Mesodermal cell (in vitro differentiated cells): ENCODE measurements at regions not wholly inside any gene's neighbourhood (a gene's known extent, or its start where the extent isn't known, plus 50 kb on each side); places are given as distances from the start of the nearest gene placed in this dataset.

ENCODE experiments used
- H3K27ac ChIP-seq: 2 replicates; pipeline ENCODE4 v1.7.0; 2013; ENCODE audit warnings: mild to moderate bottlenecking, low read depth, low read length, moderate library complexity; ENCODE audit not compliant: severe bottlenecking
- H3K36me3 ChIP-seq: 2 replicates; pipeline ENCODE4 v1.7.1; 2013; ENCODE audit warnings: mild to moderate bottlenecking, low read length, moderate library complexity; ENCODE audit not compliant: control insufficient read depth, insufficient read depth
- H3K4me1 ChIP-seq: one replicate; pipeline ENCODE4 v1.7.1; 2013; ENCODE audit warnings: mild to moderate bottlenecking, low read length; ENCODE audit not compliant: insufficient read depth, control insufficient read depth, poor library complexity, severe bottlenecking
- H3K4me3 ChIP-seq: 2 replicates; pipeline ENCODE4 v1.7.0; 2013; ENCODE audit warnings: low read length, control low read depth, mild to moderate bottlenecking; ENCODE audit not compliant: insufficient read depth, poor library complexity, severe bottlenecking; ENCODE audit errors: extremely low read depth
- H3K9me3 ChIP-seq: 2 replicates; pipeline ENCODE4 v1.7.1; 2013; ENCODE audit warnings: mild to moderate bottlenecking, low read length, moderate library complexity; ENCODE audit not compliant: control insufficient read depth
- WGBS, 2 experiments: methylation state at CpG; one replicate each; pipeline ENCODE4 v1.1.5; 2013; ENCODE audit warnings: missing lambda C conversion rate in 2 of 2; ENCODE audit not compliant: insufficient coverage in 2 of 2; 5-methylcytosine and 5-hydroxymethylcytosine counted together

- Histone ChIP-seq H3K4me3 (no peak overlapping the region), H3K4me1 (peaks cover 4% of the 10 kb centered on the region), H3K27ac (no peak overlapping the region), H3K36me3 (no peaks in the 10 kb centered on the region), H3K9me3 (no peaks in the 10 kb centered on the region)
- no CpG with 5 or more reads among the region's 2 CpGs for WGBS, 2 experiments
Measured at GRCh38 chr5:166992108-166992507, 1299.3 kb upstream of the WWC1 start.

- no peaks in the 10 kb centered on the region for H3K9me3 ChIP-seq
- H3K4me3 ChIP-seq, result no peak overlapping the region
- H3K36me3 ChIP-seq, result no peaks in the 10 kb centered on the region
- H3K4me1 ChIP-seq, result peaks cover 4% of the 10 kb centered on the region
- H3K27ac ChIP-seq, result no peak overlapping the region
- WGBS, 2 experiments, result 78 to 82% methylated on average over 6 to 7 of the region's 11 CpGs
Measured at GRCh38 chr5:166992874-166993722, 1298.3 kb upstream of the WWC1 start.

- no peak overlapping the region for H3K27ac ChIP-seq
Measured at GRCh38 chr5:166994226-166994625, 1297.2 kb upstream of the WWC1 start.

GRCh38 chr5:167001246-167001645 is 1290.2 kb upstream of the WWC1 start:
- no peak overlapping the region for H3K4me3 ChIP-seq
- H3K27ac ChIP-seq, result no peak overlapping the region
- H3K4me1 ChIP-seq, result no peaks in the 10 kb centered on the region
- WGBS, 2 experiments, result no CpG with 5 or more reads among the region's 3 CpGs
- H3K36me3 ChIP-seq, result no peaks in the 10 kb centered on the region
- H3K9me3 ChIP-seq, result no peaks in the 10 kb centered on the region

More at GRCh38 chr5:166994226-166994625, 1297.2 kb upstream of the WWC1 start:
- peaks cover 4% of the 10 kb centered on the region for H3K4me1 ChIP-seq
- no peaks in the 10 kb centered on the region for H3K9me3 ChIP-seq
- no peak overlapping the region for H3K4me3 ChIP-seq
- WGBS, 2 experiments, result 100% methylated on average over 1 to 2 of the region's 3 CpGs
- no peaks in the 10 kb centered on the region for H3K36me3 ChIP-seq

GRCh38 chr5:167008705-167009104 is 1282.7 kb upstream of the WWC1 start:
- Histone ChIP-seq H3K36me3 (no peaks in the 10 kb centered on the region), H3K9me3 (no peaks in the 10 kb centered on the region), H3K4me3 (no peak overlapping the region), H3K27ac (no peak overlapping the region), H3K4me1 (no peaks in the 10 kb centered on the region)
- 89 to 90% methylated on average over 8 of the region's 10 CpGs for WGBS, 2 experiments

DNA sequence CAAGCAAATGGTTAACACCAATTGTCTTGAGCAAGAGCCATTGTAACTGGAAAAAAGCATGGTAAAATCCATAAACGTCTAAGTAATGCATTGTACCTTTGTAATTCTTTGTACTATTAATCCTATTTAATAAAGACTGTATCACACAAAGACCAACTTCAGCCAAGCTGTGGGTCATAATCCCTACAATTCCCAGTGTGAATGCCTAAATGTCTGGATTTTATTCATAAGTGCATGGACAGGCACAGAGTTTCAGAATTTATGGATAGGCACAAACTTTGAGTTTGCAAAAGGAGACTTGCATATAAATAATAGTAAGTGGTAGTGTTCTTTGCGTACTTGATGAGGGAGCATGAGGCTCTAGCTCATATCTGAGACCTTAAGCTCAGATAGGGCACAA is 1280.2 kb upstream of the WWC1 start:
- Histone ChIP-seq H3K36me3 (no peaks in the 10 kb centered on the region), H3K9me3 (no peaks in the 10 kb centered on the region), H3K4me1 (no peaks in the 10 kb centered on the region), H3K27ac (no peak overlapping the region), H3K4me3 (no peak overlapping the region)
- WGBS, 2 experiments, result 100% methylated on average over 1 of the region's 2 CpGs; no CpG with 5 or more reads in 1 of the 2 experiments

GRCh38 chr5:167012123-167013034 is 1279.1 kb upstream of the WWC1 start:
- no peak overlapping the region for H3K4me3 ChIP-seq
- H3K27ac ChIP-seq, result no peak overlapping the region
- H3K36me3 ChIP-seq, result no peaks in the 10 kb centered on the region
- H3K9me3 ChIP-seq, result no peaks in the 10 kb centered on the region
- H3K4me1 ChIP-seq, result no peaks in the 10 kb centered on the region
- 100% methylated on average over 1 of the region's 2 CpGs; no CpG with 5 or more reads in 1 of the 2 experiments for WGBS, 2 experiments

- Histone ChIP-seq H3K4me1 (no peaks in the 10 kb centered on the region), H3K27ac (no peak overlapping the region), H3K36me3 (no peaks in the 10 kb centered on the region), H3K9me3 (no peaks in the 10 kb centered on the region), H3K4me3 (no peak overlapping the region)
- 90 to 98% methylated on average over 4 to 5 of the region's 5 CpGs for WGBS, 2 experiments
Measured at GRCh38 chr5:167014401-167015056, 1276.9 kb upstream of the WWC1 start.

DNA sequence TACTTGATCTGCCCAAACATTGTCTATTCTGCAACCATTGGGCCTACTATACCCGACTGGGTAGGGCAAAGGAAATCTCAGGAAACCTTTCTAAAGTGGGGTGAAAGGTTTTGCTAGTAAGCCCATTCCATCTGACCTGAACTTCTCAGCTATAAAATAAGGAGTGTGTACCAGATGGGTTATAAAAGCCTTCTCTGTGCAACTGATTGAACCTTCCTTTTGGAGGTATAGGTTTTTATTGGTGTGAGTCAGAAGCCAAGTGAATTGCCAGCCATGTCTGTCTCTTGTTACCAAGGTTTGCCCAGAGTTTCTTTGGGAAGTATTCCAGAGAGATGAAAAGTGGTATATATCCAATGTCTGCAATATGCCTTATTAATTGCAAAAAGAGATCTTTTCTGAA is 1271.0 kb upstream of the WWC1 start:
- Histone ChIP-seq H3K27ac (no peak overlapping the region), H3K4me1 (no peaks in the 10 kb centered on the region), H3K4me3 (no peak overlapping the region), H3K36me3 (no peaks in the 10 kb centered on the region), H3K9me3 (no peaks in the 10 kb centered on the region)
- WGBS, 2 experiments, result no CpG with 5 or more reads among the region's 1 CpG

DNA sequence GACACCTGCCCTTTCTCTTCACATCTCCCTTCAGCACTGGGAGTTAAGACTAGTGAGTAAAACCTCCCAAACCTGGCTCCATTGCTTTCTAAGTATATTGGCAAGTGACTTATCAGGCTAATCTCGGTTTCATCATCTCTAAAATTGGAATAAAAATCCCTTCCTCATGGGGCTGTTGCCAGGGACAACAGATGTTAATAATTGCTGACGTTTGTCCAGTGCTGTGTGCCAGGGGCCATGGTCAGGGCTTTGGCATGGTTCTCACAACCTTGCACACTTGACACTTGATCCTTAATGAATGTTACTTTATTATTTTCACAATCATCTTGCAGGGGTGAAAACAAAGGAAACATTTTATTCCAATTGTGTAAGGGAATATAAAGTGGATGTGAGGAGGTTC is 1262.0 kb upstream of the WWC1 start:
- Histone ChIP-seq H3K4me1 (no peaks in the 10 kb centered on the region), H3K9me3 (no peaks in the 10 kb centered on the region)
- 71% methylated on average over 2 of the region's 2 CpGs; no CpG with 5 or more reads in 1 of the 2 experiments for WGBS, 2 experiments

More for the DNA sequence above, 1262.0 kb upstream of the WWC1 start:
- H3K36me3 ChIP-seq, result no peaks in the 10 kb centered on the region
- H3K27ac ChIP-seq, result no peak overlapping the region
- H3K4me3 ChIP-seq, result no peak overlapping the region
